ENCODE measurements at regions not wholly inside any gene's neighbourhood (a gene's known extent, or its start where the extent isn't known, plus 50 kb on each side); places are given as distances from the start of the nearest gene placed in this dataset.

DNA sequence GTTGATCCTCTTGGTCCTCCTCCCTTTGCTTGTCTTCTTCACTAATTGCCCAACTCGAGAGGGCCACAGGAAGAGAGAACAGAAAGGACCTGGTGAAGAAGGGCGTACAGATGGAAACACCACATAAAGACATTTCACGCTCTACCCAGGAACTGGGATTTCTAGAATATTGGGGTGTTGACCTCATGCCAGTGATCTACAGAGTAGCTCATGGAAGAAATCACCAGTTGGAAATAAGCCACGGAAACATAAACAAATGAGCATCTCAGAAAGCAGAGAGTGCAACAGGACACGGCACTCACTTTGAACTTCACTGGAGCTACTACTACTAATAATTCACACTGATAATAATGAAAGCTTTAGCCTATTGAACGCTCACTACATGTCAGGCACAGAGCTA is 84.6 kb upstream of the ARHGEF3 start:
- TF ChIP-seq, protein P1, sequence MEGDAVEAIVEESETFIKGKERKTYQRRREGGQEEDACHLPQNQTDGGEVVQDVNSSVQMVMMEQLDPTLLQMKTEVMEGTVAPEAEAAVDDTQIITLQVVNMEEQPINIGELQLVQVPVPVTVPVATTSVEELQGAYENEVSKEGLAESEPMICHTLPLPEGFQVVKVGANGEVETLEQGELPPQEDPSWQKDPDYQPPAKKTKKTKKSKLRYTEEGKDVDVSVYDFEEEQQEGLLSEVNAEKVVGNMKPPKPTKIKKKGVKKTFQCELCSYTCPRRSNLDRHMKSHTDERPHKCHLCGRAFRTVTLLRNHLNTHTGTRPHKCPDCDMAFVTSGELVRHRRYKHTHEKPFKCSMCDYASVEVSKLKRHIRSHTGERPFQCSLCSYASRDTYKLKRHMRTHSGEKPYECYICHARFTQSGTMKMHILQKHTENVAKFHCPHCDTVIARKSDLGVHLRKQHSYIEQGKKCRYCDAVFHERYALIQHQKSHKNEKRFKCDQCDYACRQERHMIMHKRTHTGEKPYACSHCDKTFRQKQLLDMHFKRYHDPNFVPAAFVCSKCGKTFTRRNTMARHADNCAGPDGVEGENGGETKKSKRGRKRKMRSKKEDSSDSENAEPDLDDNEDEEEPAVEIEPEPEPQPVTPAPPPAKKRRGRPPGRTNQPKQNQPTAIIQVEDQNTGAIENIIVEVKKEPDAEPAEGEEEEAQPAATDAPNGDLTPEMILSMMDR (IDR thresholded peaks at IDR 0.05) = no peak
- TF ChIP-seq POLR2A (IDR thresholded peaks at IDR 0.05) = no peak

All from suprapubic skin (tissue), 3 donors.